Stimulated activated CD4-positive, alpha-beta T cell treated with anti-CD3 and anti-CD28 coated beads, Interleukin-2, amount 100 ng/mL, for 4 hours (primary cell): ENCODE measurements at regions not wholly inside any gene's neighbourhood (a gene's known extent, or its start where the extent isn't known, plus 50 kb on each side); places are given as distances from the start of the nearest gene placed in this dataset.

Source experiments
- DNase-seq: peaks from one replicate; pipeline ENCODE4 v3.0.0-alpha.2; 2020; ENCODE audit warnings: low read depth

GRCh38 chr3:23000371-23000770 is 202.8 kb upstream of the UBE2E2 start:
- no peak for DNase-seq

GRCh38 chr3:23002151-23002550 is 201.0 kb upstream of the UBE2E2 start:
- no peak for DNase-seq

DNA sequence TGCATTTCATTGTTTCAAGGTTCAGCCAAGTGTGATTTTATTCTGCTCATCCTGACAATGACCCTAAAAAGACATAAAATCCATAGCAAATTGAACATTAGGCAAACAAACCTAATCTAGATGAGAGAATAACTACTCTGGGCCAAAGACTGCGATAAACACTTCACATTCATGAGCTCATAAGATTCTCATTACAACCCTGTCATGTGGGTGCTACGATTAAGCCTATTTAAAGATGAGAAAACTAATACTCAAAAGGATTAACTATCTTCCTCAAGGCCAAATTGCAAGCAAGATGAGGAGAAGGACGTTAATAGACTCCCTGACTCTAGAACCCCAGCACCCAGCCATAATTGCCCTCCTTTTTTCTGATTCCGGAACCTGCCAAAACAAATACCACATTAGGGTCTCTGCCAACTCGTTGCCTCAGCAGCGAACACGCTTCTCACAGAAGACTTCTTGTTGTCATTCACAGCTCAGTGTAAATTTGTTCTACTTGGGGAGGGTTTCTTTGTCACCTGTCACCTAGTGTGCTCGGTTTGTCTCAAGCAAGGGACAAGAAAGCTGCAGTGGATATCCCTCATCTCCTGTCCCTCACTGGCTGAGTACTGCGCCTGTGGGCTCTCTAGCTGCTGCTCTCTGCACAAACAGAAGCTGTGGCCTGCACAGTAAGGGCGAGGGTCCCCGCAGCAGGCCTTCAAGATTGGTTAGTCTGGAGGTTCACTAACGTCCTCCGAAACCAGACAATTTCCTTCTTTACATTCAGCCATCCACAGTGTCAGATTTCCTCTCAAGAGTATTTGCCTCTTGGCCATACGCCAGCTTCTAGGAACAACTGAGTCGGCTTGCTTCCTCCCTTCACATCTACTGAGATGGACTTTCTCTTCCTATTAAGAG is 200.0 kb upstream of the UBE2E2 start:
- no peak for DNase-seq

- DNase-seq = no peak
Observed at GRCh38 chr3:23003733-23004046, 199.4 kb upstream of the UBE2E2 start.

- no peak for DNase-seq
Observed at GRCh38 chr3:23004971-23005370, 198.2 kb upstream of the UBE2E2 start.

DNA sequence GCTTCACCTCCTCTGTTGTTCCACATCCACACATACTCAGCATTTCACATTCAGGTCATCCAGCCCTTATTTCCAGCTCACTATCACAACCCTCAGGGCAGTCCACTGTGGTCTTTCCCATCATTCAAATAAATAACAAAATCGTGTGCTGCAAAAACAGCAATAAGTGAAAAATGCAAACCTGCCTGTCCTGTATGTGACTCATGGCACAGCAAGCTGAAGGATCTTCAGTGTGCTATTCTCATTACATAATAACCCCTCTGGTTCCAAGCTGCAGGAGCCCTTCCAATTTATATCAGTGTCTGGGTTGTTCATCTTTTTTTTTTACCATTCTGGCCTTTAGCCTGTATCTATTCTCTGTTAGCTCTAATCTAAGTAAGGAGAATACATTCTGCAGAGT is 185.3 kb upstream of the UBE2E2 start:
- no peak for DNase-seq

DNA sequence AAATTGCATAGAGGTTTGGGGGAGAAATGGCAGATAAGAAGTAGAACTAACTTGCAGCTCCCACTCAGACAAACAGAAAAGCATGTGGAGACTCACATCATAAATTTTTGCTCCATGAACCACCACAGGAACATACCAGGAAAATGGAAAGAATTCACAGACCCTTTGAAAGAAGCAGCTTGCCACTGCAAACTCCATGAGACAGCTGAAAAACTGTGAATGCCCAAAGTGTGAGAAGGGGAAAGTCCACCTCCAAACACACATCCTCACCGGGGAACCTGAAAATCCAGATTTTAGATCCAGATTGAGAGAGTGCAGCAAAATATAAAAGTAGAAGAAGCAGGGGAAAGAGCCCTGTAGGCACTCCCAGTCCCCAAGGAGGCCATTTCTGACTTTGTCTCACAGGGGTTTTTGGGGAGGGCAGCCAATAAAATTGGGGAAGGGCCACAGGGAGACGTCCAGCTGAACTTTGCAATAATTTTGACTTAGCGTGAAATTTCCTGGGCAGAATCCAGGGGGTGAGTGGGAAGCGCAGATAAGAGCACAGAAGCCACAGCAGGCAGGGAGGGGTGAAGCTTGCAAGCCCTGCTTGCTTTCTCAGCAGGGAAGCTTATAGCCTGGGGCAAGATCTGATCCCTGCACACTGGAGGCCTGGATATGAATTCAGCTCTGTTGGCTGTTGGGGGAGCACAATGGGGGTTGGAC is 183.4 kb upstream of the UBE2E2 start:
- no peak for DNase-seq

- no peak for DNase-seq
Observed at GRCh38 chr3:23028294-23028693, 174.8 kb upstream of the UBE2E2 start.

GRCh38 chr3:23029001-23029400 is 174.1 kb upstream of the UBE2E2 start:
- no peak for DNase-seq

DNA sequence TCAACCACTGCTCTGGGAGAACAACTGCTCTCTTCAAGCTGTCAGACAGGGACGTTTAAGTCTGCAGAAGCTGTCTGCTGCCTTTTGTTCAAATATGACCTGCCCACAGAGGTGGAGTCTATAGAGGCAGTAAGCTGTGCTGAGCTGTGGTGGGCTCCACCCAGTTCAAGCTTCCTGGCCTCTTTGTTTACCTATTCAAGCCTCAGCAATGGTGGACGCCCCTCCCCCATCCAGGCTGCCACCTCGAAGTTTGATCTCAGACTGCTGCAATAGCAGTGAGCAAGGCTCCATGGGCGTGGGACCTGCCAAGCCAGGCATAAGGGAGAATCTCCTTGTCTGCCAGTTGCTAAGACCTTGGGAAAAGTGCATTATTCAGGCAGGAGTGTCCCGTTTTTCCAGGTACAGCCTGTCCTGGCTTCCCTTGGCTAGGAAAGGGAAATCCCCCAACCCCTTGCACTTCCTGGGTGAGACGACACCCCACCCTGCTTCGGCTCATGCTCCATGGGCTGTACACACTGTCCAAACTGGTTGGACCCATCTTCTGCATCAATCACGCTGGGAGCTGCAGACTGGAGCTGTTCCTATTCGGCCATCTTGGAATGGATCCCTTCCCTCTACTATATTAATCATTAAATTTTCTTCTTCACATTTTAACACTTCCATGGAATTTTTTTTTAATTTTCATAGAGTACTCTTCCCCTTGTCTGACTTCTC is 167.0 kb upstream of the UBE2E2 start:
- DNase-seq = no peak

- DNase-seq = no peak
Observed at GRCh38 chr3:23036728-23037127, 166.4 kb upstream of the UBE2E2 start.

DNA sequence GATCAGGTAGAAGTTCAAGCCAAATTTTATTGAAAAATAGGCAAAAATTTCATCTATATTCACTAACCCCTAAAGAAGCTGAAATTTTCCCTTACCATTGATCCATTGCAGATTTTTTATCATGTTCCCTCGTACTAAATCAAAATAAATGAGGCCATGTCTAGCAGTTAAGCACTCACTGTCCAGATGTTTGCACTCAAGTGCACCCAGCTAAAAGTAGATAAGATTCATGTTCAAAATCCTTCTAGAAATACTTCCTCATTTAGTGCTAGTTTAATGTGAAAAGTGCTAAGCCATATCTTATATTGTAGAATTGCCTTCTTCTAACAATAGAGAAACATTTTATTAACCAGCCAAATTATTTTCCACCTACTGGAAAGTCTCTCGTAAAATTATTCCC is 164.7 kb upstream of the UBE2E2 start:
- no peak for DNase-seq

DNA sequence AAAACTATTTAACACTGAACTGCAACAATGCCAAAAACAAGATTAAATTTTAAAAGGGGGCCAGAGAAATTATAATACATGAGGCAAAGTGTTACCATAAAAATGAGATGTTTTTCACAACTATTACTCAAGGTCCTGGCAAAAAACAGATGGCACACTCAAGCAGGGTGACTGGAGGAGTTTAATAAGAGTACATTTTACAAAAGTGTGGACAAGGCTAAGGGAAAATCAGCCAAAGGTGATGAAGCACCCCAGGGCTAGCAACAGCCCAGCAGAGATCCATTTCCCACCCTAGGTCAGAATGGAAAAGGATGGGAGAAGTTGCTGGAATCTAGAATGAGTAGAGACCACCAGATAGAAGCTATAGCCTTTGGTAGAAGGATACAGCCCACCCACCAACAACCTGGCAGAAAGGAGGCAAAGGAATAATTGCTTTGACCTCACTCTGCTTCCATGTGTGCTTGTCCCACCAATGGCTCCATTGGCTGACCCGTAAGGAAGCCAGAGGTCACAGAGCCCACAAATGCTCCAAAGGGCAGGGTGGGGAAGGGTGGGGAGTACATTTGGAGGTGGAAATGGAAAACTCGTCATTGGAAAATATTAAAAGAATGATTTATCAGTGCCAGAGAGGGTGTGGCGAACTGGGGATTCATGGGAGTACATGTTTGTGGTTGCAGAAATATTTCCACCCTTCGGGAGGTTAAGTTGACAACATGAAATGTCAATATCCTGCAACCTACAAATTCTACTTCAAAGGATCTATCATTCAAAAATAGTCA is 161.0 kb upstream of the UBE2E2 start:
- DNase-seq = no peak

DNA sequence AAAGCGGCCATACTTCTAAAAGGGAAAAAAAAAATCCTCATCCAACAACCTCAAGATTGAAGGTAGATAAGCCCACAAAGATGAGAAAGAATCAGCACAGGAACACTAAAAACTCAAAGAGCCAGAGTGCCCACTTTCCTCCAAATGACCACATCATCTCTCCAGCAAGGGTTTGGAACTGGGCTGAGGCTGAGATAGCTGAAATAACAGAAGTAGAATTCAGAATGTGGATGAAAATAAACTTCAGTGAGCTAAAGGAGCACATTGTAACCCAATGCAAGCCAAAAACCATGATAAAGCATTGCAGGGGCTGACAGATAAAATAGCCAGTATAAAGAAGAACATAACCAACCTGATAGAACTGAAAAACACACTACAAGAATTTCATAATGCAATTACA is 158.7 kb upstream of the UBE2E2 start:
- no peak for DNase-seq

GRCh38 chr3:23046536-23046935 is 156.6 kb upstream of the UBE2E2 start:
- DNase-seq = no peak

- DNase-seq = no peak
Observed at GRCh38 chr3:23051240-23052140, 151.6 kb upstream of the UBE2E2 start.

DNA sequence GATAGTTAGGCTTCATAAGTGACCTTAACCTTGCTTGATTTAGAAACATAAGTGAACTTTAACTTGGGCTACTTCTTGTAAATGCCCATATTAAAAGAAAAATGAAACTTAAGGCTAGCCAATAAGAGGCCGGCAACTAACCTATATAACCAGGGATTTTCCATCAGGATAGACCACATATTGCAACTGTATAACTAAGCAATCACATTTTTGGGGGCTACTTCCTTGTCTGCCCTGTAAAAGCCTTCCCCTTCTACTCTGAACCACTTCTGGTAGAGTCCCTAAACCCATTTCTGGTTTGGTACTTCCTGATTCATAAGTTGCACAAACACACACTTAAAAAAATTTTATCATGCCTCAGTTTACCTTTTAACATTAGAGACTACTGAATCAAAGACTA is 150.9 kb upstream of the UBE2E2 start:
- DNase-seq = no peak

DNA sequence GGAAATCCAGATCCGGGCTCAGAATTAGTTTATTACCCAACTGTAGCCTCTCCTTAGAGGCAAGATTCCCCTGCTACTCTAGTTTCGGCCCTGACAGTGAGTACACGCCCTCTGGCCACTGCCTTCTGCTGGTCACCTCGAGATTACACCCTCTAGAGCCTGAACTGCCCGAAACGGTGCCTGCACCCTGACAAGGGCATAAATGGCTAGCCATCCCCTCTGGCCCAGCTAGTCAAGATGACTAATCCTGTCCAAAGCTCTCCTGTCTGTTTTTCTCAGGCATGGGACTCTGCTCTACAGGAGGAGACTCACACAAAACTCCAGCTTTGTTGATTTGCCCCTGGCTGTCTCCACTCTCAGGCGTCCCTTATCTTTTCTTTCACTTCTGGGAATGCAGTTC is 150.5 kb upstream of the UBE2E2 start:
- DNase-seq = no peak

GRCh38 chr3:23055733-23056376 is 147.3 kb upstream of the UBE2E2 start:
- DNase-seq = no peak

DNA sequence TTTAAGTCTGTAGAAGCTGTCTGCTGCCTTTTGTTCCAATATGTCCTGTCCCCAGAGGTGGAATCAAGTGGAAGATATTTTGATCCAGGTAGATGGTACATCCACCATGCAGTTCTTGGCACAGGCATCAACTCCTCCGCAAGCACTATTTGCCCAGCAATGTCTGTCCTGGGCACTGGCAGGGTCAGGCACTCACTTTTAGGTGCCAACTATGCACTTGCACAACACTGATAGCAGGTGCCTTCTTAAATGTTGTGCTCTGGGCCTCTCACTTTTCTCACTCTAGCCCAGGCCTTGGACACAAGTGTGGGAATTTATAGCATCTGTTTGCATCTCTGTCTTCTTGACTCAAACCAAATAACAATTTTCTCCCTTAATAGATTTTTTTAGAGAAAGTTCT is 140.5 kb upstream of the UBE2E2 start:
- DNase-seq = no peak

GRCh38 chr3:23062982-23063381 is 140.1 kb upstream of the UBE2E2 start:
- no peak for DNase-seq
